Smooth muscle cell (in vitro differentiated cells): ENCODE measurements at regions not wholly inside any gene's neighbourhood (a gene's known extent, or its start where the extent isn't known, plus 50 kb on each side); places are given as distances from the start of the nearest gene placed in this dataset.

ENCODE experiments used
- DNase-seq: peaks from one replicate; lab custom pipeline; 2025; ENCODE audit not compliant: unreplicated experiment; lab: John Stamatoyannopoulos, UW
- H2AFZ ChIP-seq: fragments of 200-600 bp; sonication (generic); 2 replicates; pipeline ENCODE4 v1.6.0; 2016; ENCODE audit warnings: antibody characterized with exemption, low read depth, mild to moderate bottlenecking
- H3F3A ChIP-seq: fragments of 200-600 bp; sonication (generic); 2 replicates; pipeline ENCODE4 v1.6.0; 2017; ENCODE audit warnings: antibody characterized with exemption, low read depth
- H3K27ac ChIP-seq: fragments of 200-600 bp; sonication (generic); 2 replicates; pipeline ENCODE4 v1.5.1; 2016; ENCODE audit warnings: low read depth, mild to moderate bottlenecking
- H3K27me3 ChIP-seq: fragments of 200-600 bp; sonication (generic); 2 replicates; pipeline ENCODE4 v1.6.1; 2016; ENCODE audit warnings: low read depth, mild to moderate bottlenecking
- H3K36me3 ChIP-seq: fragments of 200-600 bp; sonication (generic); 2 replicates; pipeline ENCODE4 v1.5.1; 2016; ENCODE audit warnings: low read depth
- H3K4me1 ChIP-seq: fragments of 200-600 bp; sonication (generic); 2 replicates; pipeline ENCODE4 v1.5.1; 2016; ENCODE audit warnings: low read depth
- H3K4me2 ChIP-seq: fragments of 200-600 bp; sonication (generic); 2 replicates; pipeline ENCODE4 v1.6.0; 2016; ENCODE audit warnings: mild to moderate bottlenecking
- H3K4me3 ChIP-seq: fragments of 200-600 bp; sonication (generic); 2 replicates; pipeline ENCODE4 v1.5.1; 2016; ENCODE audit warnings: mild to moderate bottlenecking
- H3K79me2 ChIP-seq: fragments of 200-600 bp; sonication (generic); 2 replicates; pipeline ENCODE4 v1.6.0; 2016; ENCODE audit warnings: low read depth, mild to moderate bottlenecking
- H3K9ac ChIP-seq: fragments of 200-600 bp; sonication (generic); 2 replicates; pipeline ENCODE4 v1.6.0; 2016; ENCODE audit warnings: low read depth
- H3K9me3 ChIP-seq: fragments of 200-600 bp; sonication (generic); replicated peaks from 2 replicates; pipeline ENCODE4 v1.5.1; 2016; ENCODE audit warnings: low read depth
- H4K20me1 ChIP-seq: fragments of 200-600 bp; sonication (generic); 2 replicates; pipeline ENCODE4 v1.6.0; 2016; ENCODE audit warnings: low read depth
- CTCF ChIP-seq: fragments of 200-600 bp; sonication (generic); IDR thresholded peaks from 2 replicates; pipeline ENCODE4 v1.5.1; 2017; ENCODE audit warnings: borderline replicate concordance, mild to moderate bottlenecking, antibody characterized with exemption; ENCODE audit not compliant: insufficient read depth, poor library complexity, severe bottlenecking
- WGBS: methylation state at CpG from one replicate; pipeline ENCODE4 v1.1.7; 2016; ENCODE audit warnings: low lambda C conversion rate; 5-methylcytosine and 5-hydroxymethylcytosine counted together

GRCh38 chr18:39272230-39272629 is 1706.6 kb upstream of the CELF4 start:
- H3K36me3 ChIP-seq: no peaks in the 10 kb centered on the region
- no peak overlapping the region for H3K4me2 ChIP-seq
- DNase-seq: no peak
- no peak overlapping the region for H3K27ac ChIP-seq
- H3K4me3 ChIP-seq: no peak overlapping the region
- H3K9me3 ChIP-seq: no peaks in the 10 kb centered on the region
- no peaks in the 10 kb centered on the region for H3K27me3 ChIP-seq
- H3K79me2 ChIP-seq: no peaks in the 10 kb centered on the region
- H3K4me1 ChIP-seq: no peaks in the 10 kb centered on the region
- WGBS: 90% methylated on average over 1 of the region's 1 CpG
- H4K20me1 ChIP-seq: no peaks in the 10 kb centered on the region
- H3F3A ChIP-seq: no peaks in the 10 kb centered on the region
- no peak overlapping the region for H3K9ac ChIP-seq
- TF ChIP-seq CTCF: no peak
- no peak overlapping the region for H2AFZ ChIP-seq

- H3K4me1 ChIP-seq: no peaks in the 10 kb centered on the region
- DNase-seq: no peak
- 89% methylated on average over 4 of the region's 4 CpGs for WGBS
Observed at GRCh38 chr18:39271654-39272053, 1706.1 kb upstream of the CELF4 start.

GRCh38 chr18:39260565-39260964 is 1695.0 kb upstream of the CELF4 start:
- 87% methylated on average over 1 of the region's 1 CpG for WGBS
- no peak for TF ChIP-seq CTCF
- Histone ChIP-seq H3K4me3 (no peak overlapping the region), H3K4me1 (no peaks in the 10 kb centered on the region), H2AFZ (no peak overlapping the region), H3F3A (no peaks in the 10 kb centered on the region), H3K36me3 (no peaks in the 10 kb centered on the region), H3K4me2 (no peak overlapping the region), H3K9me3 (no peaks in the 10 kb centered on the region), H3K27me3 (no peaks in the 10 kb centered on the region), H3K9ac (no peak overlapping the region), H3K79me2 (no peaks in the 10 kb centered on the region), H4K20me1 (no peaks in the 10 kb centered on the region), H3K27ac (no peak overlapping the region)
- DNase-seq: no peak

More at GRCh38 chr18:39271654-39272053, 1706.1 kb upstream of the CELF4 start:
- no peak overlapping the region for H2AFZ ChIP-seq
- H3K27me3 ChIP-seq: no peaks in the 10 kb centered on the region
- H3F3A ChIP-seq: no peaks in the 10 kb centered on the region
- no peak overlapping the region for H3K9ac ChIP-seq
- TF ChIP-seq CTCF: no peak
- no peaks in the 10 kb centered on the region for H4K20me1 ChIP-seq
- H3K4me3 ChIP-seq: no peak overlapping the region
- H3K4me2 ChIP-seq: no peak overlapping the region
- no peaks in the 10 kb centered on the region for H3K79me2 ChIP-seq
- no peak overlapping the region for H3K27ac ChIP-seq
- H3K36me3 ChIP-seq: no peaks in the 10 kb centered on the region
- no peaks in the 10 kb centered on the region for H3K9me3 ChIP-seq

GRCh38 chr18:39259736-39260135 is 1694.1 kb upstream of the CELF4 start:
- Histone ChIP-seq H2AFZ (no peak overlapping the region), H3F3A (no peaks in the 10 kb centered on the region), H4K20me1 (no peaks in the 10 kb centered on the region), H3K27me3 (no peaks in the 10 kb centered on the region), H3K4me3 (no peak overlapping the region), H3K4me2 (no peak overlapping the region), H3K4me1 (no peaks in the 10 kb centered on the region), H3K36me3 (no peaks in the 10 kb centered on the region), H3K9ac (no peak overlapping the region), H3K79me2 (no peaks in the 10 kb centered on the region), H3K27ac (no peak overlapping the region), H3K9me3 (no peaks in the 10 kb centered on the region)
- no peak for DNase-seq
- TF ChIP-seq CTCF: no peak
- 96% methylated on average over 1 of the region's 1 CpG for WGBS
